Body of pancreas (tissue), 4 donors: ENCODE measurements at regions not wholly inside any gene's neighbourhood (a gene's known extent, or its start where the extent isn't known, plus 50 kb on each side); places are given as distances from the start of the nearest gene placed in this dataset.
"Not testable (repeated sequence)": the region's sequence is repeated elsewhere in the genome, so short reads cannot be mapped to it uniquely, and the experiment has no call there.

Experiments used
- POLR2A ChIP-seq, 3 donors: fragments of 450-650 bp; IDR thresholded peaks; one replicate each; pipeline ENCODE4 v1.6.1; 2016; ENCODE audit warnings: antibody characterized with exemption in 3 of 3, mild to moderate bottlenecking in 2 of 3
- TF ChIP-seq, protein P1 (sequence below), 7 experiments: fragments of 450-650 bp in 4 of 7; fragments of 200-600 bp in 3 of 7; sonication (generic) in 3 of 7; IDR thresholded peaks; one replicate each; pipeline ENCODE4 v1.5.1; 2016 to 2019; ENCODE audit warnings: antibody characterized with exemption in 7 of 7

GRCh38 chr5:26364624-26365023, 673.8 kb downstream of the CDH9 start:
- TF ChIP-seq, protein P1, sequence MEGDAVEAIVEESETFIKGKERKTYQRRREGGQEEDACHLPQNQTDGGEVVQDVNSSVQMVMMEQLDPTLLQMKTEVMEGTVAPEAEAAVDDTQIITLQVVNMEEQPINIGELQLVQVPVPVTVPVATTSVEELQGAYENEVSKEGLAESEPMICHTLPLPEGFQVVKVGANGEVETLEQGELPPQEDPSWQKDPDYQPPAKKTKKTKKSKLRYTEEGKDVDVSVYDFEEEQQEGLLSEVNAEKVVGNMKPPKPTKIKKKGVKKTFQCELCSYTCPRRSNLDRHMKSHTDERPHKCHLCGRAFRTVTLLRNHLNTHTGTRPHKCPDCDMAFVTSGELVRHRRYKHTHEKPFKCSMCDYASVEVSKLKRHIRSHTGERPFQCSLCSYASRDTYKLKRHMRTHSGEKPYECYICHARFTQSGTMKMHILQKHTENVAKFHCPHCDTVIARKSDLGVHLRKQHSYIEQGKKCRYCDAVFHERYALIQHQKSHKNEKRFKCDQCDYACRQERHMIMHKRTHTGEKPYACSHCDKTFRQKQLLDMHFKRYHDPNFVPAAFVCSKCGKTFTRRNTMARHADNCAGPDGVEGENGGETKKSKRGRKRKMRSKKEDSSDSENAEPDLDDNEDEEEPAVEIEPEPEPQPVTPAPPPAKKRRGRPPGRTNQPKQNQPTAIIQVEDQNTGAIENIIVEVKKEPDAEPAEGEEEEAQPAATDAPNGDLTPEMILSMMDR (IDR thresholded peaks at IDR 0.05), result not testable (repeated sequence)
- TF ChIP-seq POLR2A (IDR thresholded peaks at IDR 0.05), result not testable (repeated sequence)
